GM13977 (cell line): ENCODE measurements at regions not wholly inside any gene's neighbourhood (a gene's known extent, or its start where the extent isn't known, plus 50 kb on each side); places are given as distances from the start of the nearest gene placed in this dataset.

Source experiments
- DNase-seq: peaks from one replicate; pipeline ENCODE4 v3.0.0; 2012; ENCODE audit warnings: low spot score
- CTCF ChIP-seq: IDR thresholded peaks from 2 replicates; pipeline ENCODE4 v1.5.1; 2012; ENCODE audit warnings: mild to moderate bottlenecking, control low read depth; ENCODE audit not compliant: insufficient read depth; ENCODE audit errors: extremely low read depth, missing control alignments
- in situ Hi-C: fragments of 300-500 bp; cut with MboI; formaldehyde crosslinking; loops from one replicate; pipeline ENCODE4 v1.12.0; 2022; ENCODE audit warnings: low sequenced_read_pairs, low pct_unique_long_range_greater_than_20kb, mixed read lengths, inconsistent platforms; ENCODE audit not compliant: unreplicated experiment

GRCh38 chr4:19117022-19117421, 1095.5 kb upstream of the LCORL start:
- no peak for TF ChIP-seq CTCF
- DNase-seq: no peak
- in situ Hi-C loops: no loop called here

GRCh38 chr4:19104176-19104575, 1082.6 kb upstream of the LCORL start:
- no peak for DNase-seq
- TF ChIP-seq CTCF: no peak
- in situ Hi-C loops: no loop called here

DNA sequence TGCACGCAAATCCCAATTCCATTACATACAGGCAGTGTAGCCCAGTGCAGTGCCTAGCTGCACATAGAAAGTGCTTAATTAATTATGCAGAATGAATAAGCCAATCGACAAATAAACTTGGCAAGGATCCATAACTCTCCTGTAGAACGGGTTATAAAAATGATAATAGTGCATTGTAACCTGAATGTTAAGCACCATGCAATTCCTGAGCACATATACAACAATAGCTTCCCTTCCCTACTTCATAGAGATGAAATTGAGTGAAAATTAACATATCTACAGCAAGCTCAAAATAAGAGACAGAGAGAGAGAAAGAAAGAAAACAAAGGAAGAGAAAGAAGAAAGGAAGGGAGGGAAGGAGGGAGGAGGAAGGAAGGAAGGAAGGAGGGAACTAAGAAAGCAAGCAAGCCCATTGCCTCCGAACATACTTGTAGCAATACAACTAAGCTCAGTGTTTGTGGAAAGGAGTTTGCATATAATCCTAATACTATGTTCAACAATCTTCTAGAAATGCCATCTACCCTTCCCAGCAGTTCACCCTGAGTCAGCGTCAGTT, 1074.0 kb upstream of the LCORL start:
- in situ Hi-C loops: no loop called here
- TF ChIP-seq CTCF: no peak
- no peak for DNase-seq

GRCh38 chr4:19093951-19094350, 1072.4 kb upstream of the LCORL start:
- no peak for DNase-seq
- in situ Hi-C loops: no loop called here
- TF ChIP-seq CTCF: no peak

- in situ Hi-C loops: no loop called here
- no peak for TF ChIP-seq CTCF
- no peak for DNase-seq
Measured at GRCh38 chr4:19092797-19093196, 1071.2 kb upstream of the LCORL start.

- in situ Hi-C loops: no loop called here
- no peak for TF ChIP-seq CTCF
- no peak for DNase-seq
Measured at GRCh38 chr4:19074036-19074435, 1052.5 kb upstream of the LCORL start.

- in situ Hi-C loops: no loop called here
- no peak for TF ChIP-seq CTCF
- no peak for DNase-seq
Measured at GRCh38 chr4:19063662-19064061, 1042.1 kb upstream of the LCORL start.
